Endothelial cell of umbilical vein (primary cell): ENCODE measurements at regions not wholly inside any gene's neighbourhood (a gene's known extent, or its start where the extent isn't known, plus 50 kb on each side); places are given as distances from the start of the nearest gene placed in this dataset.

ENCODE experiments used
- BruUV-seq: library from RNA; stranded (reverse); fragments of 400-500 nt; replicated peaks from 2 replicates; lab custom pipeline; 2021; lab: Mats Ljungman, UMichigan
- CTCF ChIA-PET: fragments of 300-600, 350-600 bp; sonication (Branson Sonifier 250); formaldehyde crosslinking; loops from one replicate; lab custom pipeline; 2021; ENCODE audit warnings: antibody characterized with exemption, inconsistent platforms; lab: Charles Lee
- POLR2A ChIA-PET: fragments of 300-600, 350-600 bp; sonication (Branson Sonifier 250); formaldehyde crosslinking; loops from one replicate; lab custom pipeline; 2021; ENCODE audit warnings: antibody characterized with exemption, inconsistent platforms; lab: Charles Lee
- DNase-seq: peaks from one replicate; pipeline ENCODE4 v3.0.0-alpha.2; 2011; ENCODE audit warnings: low read depth, low spot score
- FAIRE-seq: peaks from 2 replicates; lab custom pipeline; 2011; peaks lifted over from hg19 to GRCh38; lab: Jason Lieb, UNC
- H2AFZ ChIP-seq: 2 replicates; pipeline ENCODE4 v1.6.0; 2012; ENCODE audit warnings: low read depth, low read length, control low read depth, inconsistent platforms
- H3K27ac ChIP-seq: 2 replicates; pipeline ENCODE4 v1.5.1; 2011; ENCODE audit warnings: low read depth, mild to moderate bottlenecking, control low read depth, low read length, moderate library complexity; ENCODE audit not compliant: insufficient read depth
- H3K27me3 ChIP-seq, 2 experiments: 2 replicates each; pipeline versions ENCODE4 v1.6.0 to v1.6.1; 2011; ENCODE audit warnings: low read length in 2 of 2, mixed read lengths in 1 of 2; ENCODE audit not compliant: control insufficient read depth in 2 of 2, insufficient read depth in 2 of 2
- H3K36me3 ChIP-seq, 2 experiments: 2 replicates in 1 of 2; 3 replicates in 1 of 2; pipeline ENCODE4 v1.5.1; 2011; ENCODE audit warnings: low read length in 2 of 2, mild to moderate bottlenecking in 1 of 2, moderate library complexity in 1 of 2; ENCODE audit not compliant: control insufficient read depth in 2 of 2, insufficient read depth in 2 of 2; ENCODE audit errors: extremely low read depth in 1 of 2
- H3K4me1 ChIP-seq: 3 replicates; pipeline ENCODE4 v1.5.1; 2011; ENCODE audit warnings: mild to moderate bottlenecking, low read length; ENCODE audit not compliant: control insufficient read depth, insufficient read depth; ENCODE audit errors: extremely low read depth
- H3K4me2 ChIP-seq: 2 replicates; pipeline ENCODE4 v1.6.1; 2011; ENCODE audit warnings: low read length, control low read depth, mixed read lengths; ENCODE audit not compliant: insufficient read depth
- H3K4me3 ChIP-seq, 3 experiments: fragments of 200-600 bp in 1 of 3; sonication (generic), shearing (Covaris generic) in 1 of 3; replicated peaks in 1 of 3; 2 replicates each; pipeline ENCODE4 v1.5.1; 2011 to 2016; ENCODE audit warnings: control low read depth in 3 of 3, low read length in 3 of 3, mild to moderate bottlenecking in 2 of 3, inconsistent platforms in 1 of 3, low read depth in 1 of 3, moderate library complexity in 1 of 3; ENCODE audit not compliant: insufficient read depth in 1 of 3
- H3K79me2 ChIP-seq: 2 replicates; pipeline ENCODE4 v1.6.0; 2012; ENCODE audit warnings: low read length, inconsistent platforms; ENCODE audit not compliant: control insufficient read depth, insufficient read depth
- H3K9ac ChIP-seq: replicated peaks from 2 replicates; pipeline ENCODE3; 2011; ENCODE audit warnings: low read length, control low read depth; ENCODE audit not compliant: insufficient read depth; ENCODE audit errors: extremely low read depth
- H3K9me1 ChIP-seq: replicated peaks from 3 replicates; pipeline ENCODE4 v1.6.0; 2011; ENCODE audit warnings: mild to moderate bottlenecking, low read length; ENCODE audit not compliant: control insufficient read depth, insufficient read depth; ENCODE audit errors: extremely low read depth
- H3K9me3 ChIP-seq: replicated peaks from 2 replicates; pipeline ENCODE4 v1.5.1; 2012; ENCODE audit warnings: low read length, inconsistent platforms; ENCODE audit not compliant: control insufficient read depth, insufficient read depth
- H4K20me1 ChIP-seq: replicated peaks from 2 replicates; pipeline ENCODE3; 2011; ENCODE audit warnings: mild to moderate bottlenecking, low read length; ENCODE audit not compliant: control insufficient read depth, insufficient read depth; ENCODE audit errors: extremely low read depth
- EZH2 ChIP-seq: IDR thresholded peaks from 2 replicates; pipeline ENCODE4 v1.6.1; 2012; ENCODE audit warnings: borderline replicate concordance, low read depth, mild to moderate bottlenecking, moderate library complexity, low read length, inconsistent platforms; ENCODE audit not compliant: severe bottlenecking
- FOS ChIP-seq: IDR thresholded peaks from 2 replicates; pipeline ENCODE4 v1.6.1; 2011; ENCODE audit warnings: mild to moderate bottlenecking, low read length, moderate library complexity, borderline replicate concordance; ENCODE audit not compliant: insufficient read depth
- GATA2 ChIP-seq: IDR thresholded peaks from 2 replicates; pipeline ENCODE4 v1.7.0; 2011; ENCODE audit warnings: low read depth, mild to moderate bottlenecking, moderate library complexity, mixed read lengths, low read length; ENCODE audit not compliant: insufficient read length, insufficient read depth
- JUN ChIP-seq: IDR thresholded peaks from 2 replicates; pipeline ENCODE4 v1.6.1; 2011; ENCODE audit warnings: borderline replicate concordance, low read depth; ENCODE audit not compliant: insufficient read length, insufficient read depth
- MYC ChIP-seq: IDR thresholded peaks from one replicate; pipeline ENCODE4 v1.6.1; 2011; ENCODE audit warnings: mild to moderate bottlenecking, low read depth, low read length
- POLR2A ChIP-seq: IDR thresholded peaks from 2 replicates; pipeline ENCODE4 v1.6.1; 2012; ENCODE audit warnings: low read depth, mild to moderate bottlenecking, control low read depth, low read length
- POLR2AphosphoS5 ChIP-seq: IDR thresholded peaks from 2 replicates; pipeline ENCODE4 v1.6.1; 2012; ENCODE audit warnings: low read depth, mild to moderate bottlenecking, control low read depth, low read length, moderate library complexity; ENCODE audit not compliant: insufficient read depth
- dilution Hi-C: fragments of 300-500 bp; cut with MboI; formaldehyde crosslinking; loops from one replicate; pipeline ENCODE4 v1.15.0; 2019; ENCODE audit warnings: low sequenced_read_pairs; ENCODE audit not compliant: extremely low pct_ligation_motif_present
- intact Hi-C: fragments of 100-400 bp; cut with micrococcal nuclease; formaldehyde crosslinking; loops from one replicate; pipeline ENCODE4 v1.10.0; 2022
- TF ChIP-seq, protein P1 (sequence below), 2 donors: IDR thresholded peaks; 1 replicate in 1 of 2; 2 replicates in 1 of 2; pipeline ENCODE4 v1.5.1; 2011; ENCODE audit warnings: low read length in 2 of 2, mild to moderate bottlenecking in 2 of 2, moderate library complexity in 2 of 2, control low read depth in 1 of 2, inconsistent platforms in 1 of 2, low read depth in 1 of 2; ENCODE audit not compliant: insufficient read depth in 1 of 2; ENCODE audit errors: extremely low read depth in 1 of 2
- TF ChIP-seq, protein P2 (sequence below): IDR thresholded peaks from 2 replicates; pipeline ENCODE4 v1.6.1; 2011; ENCODE audit not compliant: insufficient read depth, insufficient read length

DNA sequence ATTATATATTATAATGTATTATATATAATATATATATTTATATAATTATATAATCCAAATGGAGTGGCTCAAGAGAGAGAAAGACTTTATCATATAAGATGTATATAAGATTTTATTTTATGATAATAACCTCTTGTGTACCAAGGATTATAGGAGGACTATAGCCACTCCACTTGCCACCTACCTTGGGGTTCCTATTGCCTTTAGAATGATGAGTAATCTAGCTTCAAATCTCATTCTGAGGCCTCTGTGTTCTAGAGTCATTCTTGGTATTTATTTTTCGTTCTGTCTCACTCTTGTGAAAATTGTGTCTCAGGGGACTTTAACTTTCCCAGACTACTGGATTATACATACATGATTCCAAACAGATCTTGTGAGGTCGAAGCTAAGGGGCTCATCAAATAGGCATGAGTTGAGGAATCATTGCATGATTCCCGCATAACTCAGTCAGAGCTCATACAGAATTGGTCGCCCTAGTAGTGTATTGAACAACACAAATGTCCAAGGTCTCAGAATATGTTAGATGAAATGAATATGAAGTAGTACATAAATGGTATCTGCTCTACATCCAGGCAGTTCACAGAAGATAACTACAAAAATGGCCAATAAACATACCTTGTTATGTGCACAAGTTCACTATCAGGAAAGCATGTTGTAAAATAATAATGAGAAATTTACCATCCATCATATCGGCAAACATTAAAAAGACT is 159.5 kb upstream of the RNPC3 start:
- FAIRE-seq (no peak), DNase-seq (no peak)
- ChIA-PET POLR2A (no interaction called here), CTCF (no interaction called here)
- H3K4me1 ChIP-seq, result no peaks in the 10 kb centered on the region
- H3K9ac ChIP-seq, result no peak overlapping the region
- H3K27ac ChIP-seq, result no peak overlapping the region
- H2AFZ ChIP-seq, result no peak overlapping the region
- H3K4me3 ChIP-seq, result no peak overlapping the region
- no peaks in the 10 kb centered on the region for H3K79me2 ChIP-seq
- intact Hi-C loops, result no loop called here
- TF ChIP-seq MYC (no peak), GATA2 (no peak)
- dilution Hi-C loops, result no loop called here
- no peak overlapping the region for H3K4me2 ChIP-seq
- no peaks in the 10 kb centered on the region for H3K9me3 ChIP-seq
- no peaks in the 10 kb centered on the region for H3K9me1 ChIP-seq
- BruUV-seq, result no TSS peak
- no peaks in the 10 kb centered on the region for H4K20me1 ChIP-seq
- no peaks in the 10 kb centered on the region for H3K27me3 ChIP-seq
- H3K36me3 ChIP-seq, result no peaks in the 10 kb centered on the region

DNA sequence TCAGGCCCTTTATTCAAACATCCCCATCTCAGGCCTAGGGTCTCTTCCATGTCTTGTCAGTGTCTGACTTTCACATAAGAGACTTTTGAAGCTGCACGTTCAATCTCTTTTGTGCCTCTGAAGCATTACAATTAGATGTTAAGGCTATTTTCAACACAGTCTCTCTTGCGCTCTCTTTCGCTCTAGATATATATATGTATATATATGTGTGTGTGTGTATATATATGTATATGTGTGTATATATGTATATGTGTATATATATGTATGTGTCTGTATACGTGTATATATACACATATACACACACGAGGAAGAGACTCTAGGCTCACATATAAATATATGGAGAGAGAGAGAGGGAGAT is 162.5 kb upstream of the RNPC3 start:
- no peak overlapping the region for H3K4me2 ChIP-seq
- CTCF ChIA-PET, result no interaction called here
- FAIRE-seq (no peak), DNase-seq (no peak)
- no peak overlapping the region for H3K4me3 ChIP-seq
- no peak overlapping the region for H3K27ac ChIP-seq
- TF ChIP-seq MYC (no peak), FOS (no peak), EZH2 (no peak), POLR2AphosphoS5 (no peak), JUN (no peak), GATA2 (no peak), POLR2A (no peak)
- TF ChIP-seq, protein P1, sequence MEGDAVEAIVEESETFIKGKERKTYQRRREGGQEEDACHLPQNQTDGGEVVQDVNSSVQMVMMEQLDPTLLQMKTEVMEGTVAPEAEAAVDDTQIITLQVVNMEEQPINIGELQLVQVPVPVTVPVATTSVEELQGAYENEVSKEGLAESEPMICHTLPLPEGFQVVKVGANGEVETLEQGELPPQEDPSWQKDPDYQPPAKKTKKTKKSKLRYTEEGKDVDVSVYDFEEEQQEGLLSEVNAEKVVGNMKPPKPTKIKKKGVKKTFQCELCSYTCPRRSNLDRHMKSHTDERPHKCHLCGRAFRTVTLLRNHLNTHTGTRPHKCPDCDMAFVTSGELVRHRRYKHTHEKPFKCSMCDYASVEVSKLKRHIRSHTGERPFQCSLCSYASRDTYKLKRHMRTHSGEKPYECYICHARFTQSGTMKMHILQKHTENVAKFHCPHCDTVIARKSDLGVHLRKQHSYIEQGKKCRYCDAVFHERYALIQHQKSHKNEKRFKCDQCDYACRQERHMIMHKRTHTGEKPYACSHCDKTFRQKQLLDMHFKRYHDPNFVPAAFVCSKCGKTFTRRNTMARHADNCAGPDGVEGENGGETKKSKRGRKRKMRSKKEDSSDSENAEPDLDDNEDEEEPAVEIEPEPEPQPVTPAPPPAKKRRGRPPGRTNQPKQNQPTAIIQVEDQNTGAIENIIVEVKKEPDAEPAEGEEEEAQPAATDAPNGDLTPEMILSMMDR (IDR thresholded peaks at IDR 0.05; ENCODE audit: extremely low read depth in 1 of 2, insufficient read depth in 1 of 2, low read depth in 1 of 2, low read length in 2 of 2), result no peak
- TF ChIP-seq, protein P2, sequence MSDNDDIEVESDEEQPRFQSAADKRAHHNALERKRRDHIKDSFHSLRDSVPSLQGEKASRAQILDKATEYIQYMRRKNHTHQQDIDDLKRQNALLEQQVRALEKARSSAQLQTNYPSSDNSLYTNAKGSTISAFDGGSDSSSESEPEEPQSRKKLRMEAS, result no peak
- no TSS peak for BruUV-seq
- no peaks in the 10 kb centered on the region for H3K27me3 ChIP-seq
- no peaks in the 10 kb centered on the region for H3K4me1 ChIP-seq
- H3K9me3 ChIP-seq, result no peaks in the 10 kb centered on the region
- POLR2A ChIA-PET, result no interaction called here
- dilution Hi-C loops (no loop called here), intact Hi-C loops (no loop called here)
- no peaks in the 10 kb centered on the region for H3K36me3 ChIP-seq
- no peak overlapping the region for H2AFZ ChIP-seq
- H3K9ac ChIP-seq, result no peak overlapping the region
- no peaks in the 10 kb centered on the region for H3K79me2 ChIP-seq
- no peaks in the 10 kb centered on the region for H3K9me1 ChIP-seq
- H4K20me1 ChIP-seq, result no peaks in the 10 kb centered on the region
